H1 (cell line): ENCODE measurements at regions not wholly inside any gene's neighbourhood (a gene's known extent, or its start where the extent isn't known, plus 50 kb on each side); places are given as distances from the start of the nearest gene placed in this dataset.

Experiments used
- CTCF ChIA-PET: fragments of 300-600 bp; sonication (Branson Sonifier 250); formaldehyde crosslinking; loops from one replicate; lab custom pipeline; 2021; ENCODE audit not compliant: partially characterized antibody; lab: Charles Lee
- POLR2A ChIA-PET: fragments of 300-600 bp; sonication (Branson Sonifier 250); formaldehyde crosslinking; loops from one replicate; lab custom pipeline; 2021; ENCODE audit warnings: inconsistent platforms; ENCODE audit not compliant: partially characterized antibody; lab: Charles Lee
- DNase-seq, 2 experiments: peaks; one replicate each; pipeline versions ENCODE4 v3.0.0 to v3.0.0-alpha.2; 2010 to 2022; ENCODE audit warnings: low spot score in 2 of 2, low read depth in 1 of 2, mixed read lengths in 1 of 2
- FAIRE-seq: peaks from 2 replicates; lab custom pipeline; 2011; peaks lifted over from hg19 to GRCh38; lab: Jason Lieb, UNC
- H2AFZ ChIP-seq: 2 replicates; pipeline ENCODE4 v1.8.1; 2012; ENCODE audit warnings: low read length, inconsistent platforms
- H2AK5ac ChIP-seq: 2 replicates; pipeline ENCODE4 v1.6.1; 2013; ENCODE audit warnings: low read depth, low read length
- H2BK120ac ChIP-seq: replicated peaks from 2 replicates; pipeline ENCODE3; 2013; ENCODE audit warnings: low read depth, low read length, inconsistent platforms
- H2BK12ac ChIP-seq: 2 replicates; pipeline ENCODE4 v1.6.1; 2013; ENCODE audit warnings: low read depth, low read length
- H2BK15ac ChIP-seq: 2 replicates; pipeline ENCODE4 v1.6.1; 2013; ENCODE audit warnings: low read length
- H2BK20ac ChIP-seq: 2 replicates; pipeline ENCODE4 v1.6.1; 2013; ENCODE audit warnings: low read length
- H2BK5ac ChIP-seq: 2 replicates; pipeline ENCODE4 v1.6.1; 2013; ENCODE audit warnings: low read depth, low read length
- H3K14ac ChIP-seq: 2 replicates; pipeline ENCODE4 v1.6.1; 2013; ENCODE audit warnings: inconsistent platforms; ENCODE audit not compliant: insufficient read length
- H3K18ac ChIP-seq: 2 replicates; pipeline ENCODE4 v1.6.1; 2013; ENCODE audit warnings: low read length; ENCODE audit errors: extremely low read depth
- H3K23ac ChIP-seq: 2 replicates; pipeline ENCODE4 v1.6.1; 2013; ENCODE audit warnings: inconsistent platforms; ENCODE audit not compliant: insufficient read length
- H3K23me2 ChIP-seq: 2 replicates; pipeline ENCODE4 v1.6.1; 2013; ENCODE audit warnings: low read depth, low read length
- H3K27ac ChIP-seq: 2 replicates; pipeline ENCODE4 v1.6.1; 2011; ENCODE audit warnings: low read depth, low read length, inconsistent platforms
- H3K27me3 ChIP-seq, 4 experiments: replicated peaks in 1 of 4; 1 replicate in 1 of 4; 2 replicates in 3 of 4; pipeline versions ENCODE4 v1.6.1 to v1.8.1; 2011 to 2013; ENCODE audit warnings: low read length in 3 of 4, mild to moderate bottlenecking in 3 of 4, inconsistent platforms in 2 of 4, mixed read lengths in 2 of 4, moderate library complexity in 1 of 4; ENCODE audit not compliant: control insufficient read depth in 3 of 4, insufficient read depth in 3 of 4; ENCODE audit errors: extremely low read depth in 1 of 4
- H3K36me3 ChIP-seq, 4 experiments: 2 replicates each; pipeline versions ENCODE4 v1.6.1 to v1.8.1; 2011 to 2013; ENCODE audit warnings: mild to moderate bottlenecking in 4 of 4, low read length in 3 of 4, moderate library complexity in 2 of 4, control low read depth in 1 of 4, inconsistent platforms in 1 of 4; ENCODE audit not compliant: insufficient read depth in 4 of 4, control insufficient read depth in 2 of 4
- H3K4ac ChIP-seq: replicated peaks from 2 replicates; pipeline ENCODE3; 2013; ENCODE audit warnings: low read length, low read depth, mixed read lengths, inconsistent platforms; ENCODE audit not compliant: insufficient read length
- H3K4me1 ChIP-seq, 4 experiments: replicated peaks in 1 of 4; 1 replicate in 1 of 4; 2 replicates in 3 of 4; pipeline versions ENCODE4 v1.6.1 to v1.8.1; 2011 to 2013; ENCODE audit warnings: low read length in 3 of 4, inconsistent platforms in 2 of 4, mixed read lengths in 1 of 4; ENCODE audit not compliant: insufficient read depth in 4 of 4, control insufficient read depth in 3 of 4
- H3K4me2 ChIP-seq, 2 experiments: 2 replicates each; pipeline versions ENCODE4 v1.6.1 to v1.8.1; 2011 to 2013; ENCODE audit warnings: low read depth in 2 of 2, low read length in 2 of 2, control low read depth in 1 of 2, inconsistent platforms in 1 of 2, mild to moderate bottlenecking in 1 of 2; ENCODE audit not compliant: insufficient read depth in 1 of 2
- H3K4me3 ChIP-seq, 4 experiments: fragments of 200-600, 300-600 bp in 1 of 4; sonication (generic), shearing (Covaris generic), sonication (Bioruptor Twin) in 1 of 4; 2 replicates each; pipeline versions ENCODE4 v1.5.1 to v1.8.1; 2011 to 2016; ENCODE audit warnings: low read length in 4 of 4, low read depth in 3 of 4, control low read depth in 2 of 4, inconsistent platforms in 2 of 4, mild to moderate bottlenecking in 2 of 4, mixed read lengths in 1 of 4, moderate library complexity in 1 of 4; ENCODE audit not compliant: insufficient read depth in 2 of 4; ENCODE audit errors: extremely low read depth in 1 of 4
- H3K56ac ChIP-seq: replicated peaks from 2 replicates; pipeline ENCODE3; 2013; ENCODE audit warnings: low read depth, mild to moderate bottlenecking, mixed read lengths, low read length, inconsistent platforms; ENCODE audit not compliant: insufficient read length
- H3K79me1 ChIP-seq: 2 replicates; pipeline ENCODE4 v1.6.1; 2013; ENCODE audit warnings: low read depth, low read length, control low read depth
- H3K79me2 ChIP-seq, 2 experiments: 2 replicates each; pipeline versions ENCODE4 v1.6.1 to v1.8.1; 2012 to 2013; ENCODE audit warnings: low read length in 2 of 2, mild to moderate bottlenecking in 2 of 2, inconsistent platforms in 1 of 2; ENCODE audit not compliant: insufficient read depth in 2 of 2, control insufficient read depth in 1 of 2
- H3K9ac ChIP-seq, 4 experiments: replicated peaks in 1 of 4; 1 replicate in 1 of 4; 2 replicates in 3 of 4; pipeline versions ENCODE4 v1.6.1 to v1.8.1; 2011 to 2013; ENCODE audit warnings: low read depth in 3 of 4, low read length in 3 of 4, control low read depth in 2 of 4, mild to moderate bottlenecking in 2 of 4, moderate library complexity in 2 of 4, inconsistent platforms in 1 of 4; ENCODE audit errors: extremely low read depth in 1 of 4
- H3K9me3 ChIP-seq, 2 experiments: 2 replicates each; pipeline versions ENCODE4 v1.6.1 to v1.8.1; 2012 to 2013; ENCODE audit warnings: mild to moderate bottlenecking in 2 of 2, moderate library complexity in 2 of 2, control low read depth in 1 of 2, inconsistent platforms in 1 of 2, low read depth in 1 of 2, low read length in 1 of 2, mixed read lengths in 1 of 2; ENCODE audit not compliant: insufficient read depth in 2 of 2
- H4K20me1 ChIP-seq, 2 experiments: replicated peaks in 1 of 2; 2 replicates each; pipeline versions ENCODE3 to v1.8.1; 2011 to 2013; ENCODE audit warnings: inconsistent platforms in 2 of 2, low read length in 2 of 2, mild to moderate bottlenecking in 1 of 2; ENCODE audit not compliant: insufficient read depth in 2 of 2, control insufficient read depth in 1 of 2
- H4K5ac ChIP-seq: 2 replicates; pipeline ENCODE4 v1.6.1; 2013; ENCODE audit warnings: low read length, low read depth, mixed read lengths, inconsistent platforms; ENCODE audit not compliant: insufficient read length
- H4K8ac ChIP-seq: 2 replicates; pipeline ENCODE4 v1.8.0; 2013; ENCODE audit warnings: mild to moderate bottlenecking, moderate library complexity, low read length, inconsistent platforms; ENCODE audit not compliant: insufficient read depth; ENCODE audit errors: extremely low read depth
- H4K91ac ChIP-seq: replicated peaks from 2 replicates; pipeline ENCODE3; 2013; ENCODE audit warnings: low read length, mixed read lengths, inconsistent platforms; ENCODE audit not compliant: insufficient read length
- ASH2L ChIP-seq: fragments of 200-600, 300-600 bp; sonication (generic); IDR thresholded peaks from one replicate; pipeline ENCODE4 v1.7.1; 2017; ENCODE audit warnings: low read length
- BCL11A ChIP-seq, 2 experiments: IDR thresholded peaks; one replicate each; pipeline ENCODE4 v1.6.1; 2011; ENCODE audit warnings: low read depth in 2 of 2, low read length in 2 of 2, mild to moderate bottlenecking in 2 of 2
- CBX5 ChIP-seq: fragments of 300-800, 300-1000 bp; sonication (generic); IDR thresholded peaks from 2 replicates; pipeline ENCODE4 v1.7.1; 2016; ENCODE audit warnings: antibody characterized with exemption, low read length, low read depth
- CTBP2 ChIP-seq: IDR thresholded peaks from 2 replicates; pipeline ENCODE4 v1.7.0; 2011; ENCODE audit warnings: borderline replicate concordance, mild to moderate bottlenecking, moderate library complexity, mixed read lengths, low read length; ENCODE audit not compliant: insufficient read depth, insufficient read length
- EP300 ChIP-seq, 2 experiments: IDR thresholded peaks; 1 replicate in 1 of 2; 2 replicates in 1 of 2; pipeline ENCODE4 v1.6.1; 2011 to 2012; ENCODE audit warnings: low read depth in 2 of 2, low read length in 2 of 2, mild to moderate bottlenecking in 2 of 2, borderline replicate concordance in 1 of 2, inconsistent platforms in 1 of 2, moderate library complexity in 1 of 2
- GABPA ChIP-seq: IDR thresholded peaks from 2 replicates; pipeline ENCODE4 v1.6.1; 2011; ENCODE audit warnings: mild to moderate bottlenecking, low read length, moderate library complexity, borderline replicate concordance; ENCODE audit not compliant: insufficient read depth
- MAFK ChIP-seq: IDR thresholded peaks from 2 replicates; pipeline ENCODE4 v1.6.1; 2012; ENCODE audit warnings: low read depth, mild to moderate bottlenecking, improper control_type of control experiment, low read length
- NRF1 ChIP-seq: IDR thresholded peaks from 2 replicates; pipeline ENCODE4 v1.6.1; 2011; ENCODE audit warnings: mild to moderate bottlenecking, low read depth, low read length, improper control_type of control experiment
- POU5F1 ChIP-seq: IDR thresholded peaks from 2 replicates; pipeline ENCODE4 v1.6.1; 2011; ENCODE audit warnings: low read depth, mild to moderate bottlenecking, low read length, moderate library complexity
- RFX5 ChIP-seq: IDR thresholded peaks from 2 replicates; pipeline ENCODE4 v1.6.1; 2011; ENCODE audit warnings: low read depth, low read length, improper control_type of control experiment, borderline replicate concordance
- SIN3A ChIP-seq, 2 experiments: IDR thresholded peaks in 1 of 2; conservative IDR thresholded peaks in 1 of 2; 2 replicates each; pipeline ENCODE4 v1.6.1; 2011 to 2012; ENCODE audit warnings: low read length in 2 of 2, improper control_type of control experiment in 1 of 2, low read depth in 1 of 2, mild to moderate bottlenecking in 1 of 2
- SIRT6 ChIP-seq: IDR thresholded peaks from one replicate; pipeline ENCODE4 v1.7.1; 2012; ENCODE audit warnings: low read length, inconsistent platforms
- SP1 ChIP-seq: IDR thresholded peaks from 2 replicates; pipeline ENCODE4 v1.6.1; 2011; ENCODE audit warnings: low read depth, low read length
- SRF ChIP-seq: IDR thresholded peaks from 2 replicates; pipeline ENCODE4 v1.6.1; 2011; ENCODE audit warnings: mild to moderate bottlenecking, low read depth, low read length, moderate library complexity
- TAF1 ChIP-seq: IDR thresholded peaks from 2 replicates; pipeline ENCODE4 v1.6.1; 2011; ENCODE audit warnings: mild to moderate bottlenecking, low read depth, low read length
- ZNF274 ChIP-seq: IDR thresholded peaks from 2 replicates; pipeline ENCODE4 v1.7.0; 2012; ENCODE audit warnings: low read length, borderline replicate concordance; ENCODE audit errors: extremely low read depth
- WGBS, 2 experiments: shearing (Covaris generic) in 1 of 2; methylation state at CpG; one replicate each; pipeline versions ENCODE4 v1.1.6 to v1.1.7; 2013 to 2015; ENCODE audit warnings: low lambda C conversion rate in 2 of 2, mixed read lengths in 2 of 2, inconsistent platforms in 1 of 2, low coverage in 1 of 2, missing lambda C conversion rate in 1 of 2; ENCODE audit not compliant: insufficient replicate concordance in 2 of 2, insufficient coverage in 1 of 2, insufficient read length in 1 of 2; ENCODE audit errors: extremely low coverage in 1 of 2, missing lambda C conversion rate in 1 of 2; 5-methylcytosine and 5-hydroxymethylcytosine counted together

DNA sequence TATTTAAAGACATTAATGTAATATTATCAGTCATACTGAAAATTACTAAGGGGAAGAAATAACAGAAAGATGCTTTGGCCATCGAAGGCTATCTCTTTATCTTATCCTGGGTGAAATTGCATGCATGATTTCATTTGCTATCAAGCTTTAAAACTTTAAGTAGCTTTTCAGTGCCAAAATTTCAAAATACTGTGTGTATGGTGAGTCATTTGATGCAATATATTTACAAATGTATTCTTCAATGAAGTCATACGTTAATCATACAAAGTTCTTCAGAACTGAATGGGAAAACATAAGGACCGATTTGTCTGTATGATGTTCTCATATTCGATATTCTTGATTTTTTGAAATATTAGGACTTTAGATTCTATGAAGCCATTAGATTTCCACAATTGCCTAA, 1295.8 kb upstream of the AGA start:
- Histone ChIP-seq H2BK12ac (no peak overlapping the region), H3K9ac (no peak overlapping the region), H2BK20ac (no peak overlapping the region), H4K8ac (no peak overlapping the region), H4K91ac (no peak overlapping the region), H3K4me2 (no peak overlapping the region), H3K14ac (no peak overlapping the region), H2BK15ac (no peak overlapping the region), H2AFZ (no peak overlapping the region), H3K27me3 (no peaks in the 10 kb centered on the region), H3K9me3 (no peaks in the 10 kb centered on the region), H4K5ac (no peak overlapping the region), H3K4me1 (no peaks in the 10 kb centered on the region), H3K56ac (no peak overlapping the region), H3K79me2 (no peaks in the 10 kb centered on the region), H3K27ac (no peak overlapping the region), H3K4me3 (no peak overlapping the region), H2BK120ac (no peak overlapping the region), H2BK5ac (no peak overlapping the region), H3K36me3 (no peaks in the 10 kb centered on the region), H4K20me1 (no peaks in the 10 kb centered on the region), H2AK5ac (no peak overlapping the region), H3K79me1 (no peaks in the 10 kb centered on the region), H3K18ac (no peak overlapping the region), H3K23me2 (no peaks in the 10 kb centered on the region), H3K4ac (no peak overlapping the region), H3K23ac (no peak overlapping the region)
- CTCF ChIA-PET, result no interaction called here
- no peak for DNase-seq
- POLR2A ChIA-PET, result no interaction called here
- FAIRE-seq, result no peak
- 90% methylated on average over 4 of the region's 4 CpGs; no CpG with 5 or more reads in 1 of the 2 experiments for WGBS, 2 experiments
- TF ChIP-seq CBX5, result no peak
- TF ChIP-seq EP300 (IDR thresholded peaks at IDR 0.05; ENCODE audit: borderline replicate concordance in 1 of 2, low read depth in 2 of 2, low read length in 2 of 2), result no peak
- TF ChIP-seq TAF1, result no peak
- TF ChIP-seq ZNF274, result no peak
- no peak for TF ChIP-seq BCL11A (IDR thresholded peaks at IDR 0.05; ENCODE audit: low read depth in 2 of 2, low read length in 2 of 2)
- TF ChIP-seq SP1, result no peak
- TF ChIP-seq SIN3A (conservative IDR thresholded peaks at IDR 0.05 in 1 of 2, IDR thresholded peaks at IDR 0.05 in 1 of 2; ENCODE audit: low read depth in 1 of 2, low read length in 2 of 2), result no peak
- no peak for TF ChIP-seq GABPA
- no peak for TF ChIP-seq RFX5
- TF ChIP-seq NRF1, result no peak
- TF ChIP-seq SIRT6, result no peak
- TF ChIP-seq CTBP2, result no peak
- no peak for TF ChIP-seq POU5F1
- no peak for TF ChIP-seq ASH2L
- no peak for TF ChIP-seq MAFK
- TF ChIP-seq SRF, result no peak
